22Rv1 (cell line): ENCODE measurements at regions not wholly inside any gene's neighbourhood (a gene's known extent, or its start where the extent isn't known, plus 50 kb on each side); places are given as distances from the start of the nearest gene placed in this dataset.

ENCODE experiments used
- ZFX ChIP-seq: fragments of 450-650 bp; IDR thresholded peaks from 2 replicates; pipeline ENCODE4 v1.6.1; 2017; ENCODE audit warnings: antibody characterized with exemption, borderline replicate concordance
- TF ChIP-seq, protein P1 (sequence below): fragments of 450-650 bp; IDR thresholded peaks from 2 replicates; pipeline ENCODE4 v1.5.1; 2017; ENCODE audit warnings: mild to moderate bottlenecking

DNA sequence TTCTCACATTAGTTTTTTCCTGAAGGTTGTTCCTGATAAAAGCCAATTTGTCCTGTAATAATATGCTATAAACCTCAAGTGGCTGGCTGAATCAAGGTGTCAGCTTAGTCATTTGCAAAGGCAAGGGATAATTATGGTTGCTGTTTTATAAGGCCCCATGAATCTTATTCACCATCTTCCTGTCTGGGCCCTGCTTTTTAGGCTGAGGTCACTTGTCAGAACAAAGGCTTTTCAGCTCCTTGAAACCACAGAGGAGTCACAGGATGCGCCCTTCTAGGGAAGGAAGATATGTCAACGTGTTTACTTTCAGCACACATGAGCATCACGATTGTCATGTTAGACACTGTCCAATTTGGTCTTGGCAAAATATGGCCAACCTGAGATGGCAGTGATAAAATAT, 64.8 kb upstream of the NAA20 start:
- TF ChIP-seq, protein P1, sequence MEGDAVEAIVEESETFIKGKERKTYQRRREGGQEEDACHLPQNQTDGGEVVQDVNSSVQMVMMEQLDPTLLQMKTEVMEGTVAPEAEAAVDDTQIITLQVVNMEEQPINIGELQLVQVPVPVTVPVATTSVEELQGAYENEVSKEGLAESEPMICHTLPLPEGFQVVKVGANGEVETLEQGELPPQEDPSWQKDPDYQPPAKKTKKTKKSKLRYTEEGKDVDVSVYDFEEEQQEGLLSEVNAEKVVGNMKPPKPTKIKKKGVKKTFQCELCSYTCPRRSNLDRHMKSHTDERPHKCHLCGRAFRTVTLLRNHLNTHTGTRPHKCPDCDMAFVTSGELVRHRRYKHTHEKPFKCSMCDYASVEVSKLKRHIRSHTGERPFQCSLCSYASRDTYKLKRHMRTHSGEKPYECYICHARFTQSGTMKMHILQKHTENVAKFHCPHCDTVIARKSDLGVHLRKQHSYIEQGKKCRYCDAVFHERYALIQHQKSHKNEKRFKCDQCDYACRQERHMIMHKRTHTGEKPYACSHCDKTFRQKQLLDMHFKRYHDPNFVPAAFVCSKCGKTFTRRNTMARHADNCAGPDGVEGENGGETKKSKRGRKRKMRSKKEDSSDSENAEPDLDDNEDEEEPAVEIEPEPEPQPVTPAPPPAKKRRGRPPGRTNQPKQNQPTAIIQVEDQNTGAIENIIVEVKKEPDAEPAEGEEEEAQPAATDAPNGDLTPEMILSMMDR: no peak
- no peak for TF ChIP-seq ZFX
